GM23248 (cell line): ENCODE measurements at regions not wholly inside any gene's neighbourhood (a gene's known extent, or its start where the extent isn't known, plus 50 kb on each side); places are given as distances from the start of the nearest gene placed in this dataset.

Experiments used
- EZH2 ChIP-seq: fragments of 200-600 bp; sonication (generic); IDR thresholded peaks from 2 replicates; pipeline ENCODE4 v1.6.1; 2018; ENCODE audit warnings: antibody characterized with exemption, mild to moderate bottlenecking; ENCODE audit not compliant: insufficient read depth, poor library complexity, severe bottlenecking
- EZH2phosphoT487 ChIP-seq: fragments of 200-600 bp; sonication (generic); IDR thresholded peaks from 2 replicates; pipeline ENCODE4 v1.6.1; 2018; ENCODE audit warnings: antibody characterized with exemption, moderate library complexity, mild to moderate bottlenecking, low read depth; ENCODE audit not compliant: insufficient read depth

DNA sequence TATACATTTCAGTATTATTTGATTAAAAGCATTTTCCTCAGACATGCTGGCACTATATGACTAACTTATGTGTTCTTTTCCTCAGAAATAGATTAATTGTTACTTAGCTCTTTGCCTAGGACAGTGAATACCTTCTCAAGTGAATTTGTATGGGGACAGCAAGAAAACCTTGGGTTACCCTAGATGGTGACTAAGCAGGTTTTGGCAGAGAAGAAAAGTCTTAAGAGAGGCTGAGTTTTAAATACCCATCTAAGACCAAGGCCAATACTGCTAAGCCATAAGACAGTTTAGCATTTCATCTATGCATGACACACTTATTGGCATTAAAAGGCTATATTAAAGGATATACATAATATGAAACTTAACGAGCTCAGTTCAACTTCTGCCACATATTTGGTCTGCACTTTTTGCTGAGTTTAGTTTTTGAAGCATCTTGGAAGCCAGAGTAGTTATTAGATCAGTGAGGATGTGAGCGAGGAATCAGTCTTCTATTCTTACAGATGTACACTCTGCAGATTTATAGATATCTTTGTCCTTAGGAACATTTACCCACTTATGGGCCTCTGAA lies 54.6 kb upstream of the FAM3C start:
- no peak for TF ChIP-seq EZH2phosphoT487
- TF ChIP-seq EZH2 = no peak
